B cell (primary cell): ENCODE measurements at regions not wholly inside any gene's neighbourhood (a gene's known extent, or its start where the extent isn't known, plus 50 kb on each side); places are given as distances from the start of the nearest gene placed in this dataset.

ENCODE experiments used
- ATAC-seq: fragments of 200-7000 bp; cut with Tn5 transposase; one replicate; pipeline ENCODE4 v1.10.0; 2021; ENCODE audit warnings: low read depth, mild to moderate bottlenecking, moderate number of reproducible peaks, moderate library complexity
- CTCF ChIA-PET: fragments of 350-600 bp; sonication (Branson Sonifier 250); formaldehyde crosslinking; loops from one replicate; lab custom pipeline; 2021; ENCODE audit warnings: antibody characterized with exemption, inconsistent platforms; lab: Charles Lee
- POLR2A ChIA-PET: fragments of 350-600 bp; sonication (Branson Sonifier 250); formaldehyde crosslinking; loops from one replicate; lab custom pipeline; 2021; ENCODE audit warnings: antibody characterized with exemption; lab: Charles Lee
- DNase-seq: peaks from one replicate; pipeline ENCODE4 v3.0.0; 2013
- H2AFZ ChIP-seq: 2 replicates; pipeline ENCODE4 v1.6.1; 2012; ENCODE audit warnings: mild to moderate bottlenecking, low read depth, low read length; ENCODE audit not compliant: insufficient read depth, poor library complexity, severe bottlenecking
- H3K27ac ChIP-seq, 2 donors: 1 replicate in 1 of 2; 2 replicates in 1 of 2; pipeline ENCODE4 v1.5.1; 2012 to 2013; ENCODE audit warnings: low read length in 2 of 2, mild to moderate bottlenecking in 2 of 2, moderate library complexity in 1 of 2
- H3K27me3 ChIP-seq, 4 experiments: fragments of 200-600 bp in 1 of 4; sonication (generic) in 1 of 4; replicated peaks in 1 of 4; 1 replicate in 2 of 4; 2 replicates in 2 of 4; pipeline versions ENCODE4 v1.6.1 to v1.7.0; 2013 to 2016; ENCODE audit warnings: low read length in 3 of 4, mild to moderate bottlenecking in 2 of 4, mixed read lengths in 1 of 4, moderate library complexity in 1 of 4; ENCODE audit not compliant: insufficient read depth in 4 of 4, control insufficient read depth in 3 of 4; ENCODE audit errors: control extremely low read depth in 1 of 4
- H3K36me3 ChIP-seq, 2 experiments: replicated peaks in 1 of 2; 1 replicate in 1 of 2; 2 replicates in 1 of 2; pipeline versions ENCODE4 v1.6.1 to v1.7.1; 2013; ENCODE audit warnings: low read length in 1 of 2; ENCODE audit not compliant: insufficient read depth in 2 of 2, control insufficient read depth in 1 of 2; ENCODE audit errors: control extremely low read depth in 1 of 2, extremely low read depth in 1 of 2
- H3K4me1 ChIP-seq, 2 donors: fragments of 200-600 bp in 1 of 2; sonication (generic) in 1 of 2; 1 replicate in 1 of 2; 2 replicates in 1 of 2; pipeline versions ENCODE4 v1.5.1 to v1.6.1; 2013 to 2017; ENCODE audit warnings: low read length in 2 of 2; ENCODE audit not compliant: control insufficient read depth in 2 of 2, insufficient read depth in 2 of 2
- H3K4me2 ChIP-seq: replicated peaks from 2 replicates; pipeline ENCODE3; 2012; ENCODE audit warnings: mild to moderate bottlenecking, low read depth, low read length; ENCODE audit not compliant: poor library complexity, severe bottlenecking
- H3K4me3 ChIP-seq, 5 experiments: fragments of 200-600 bp in 1 of 5; sonication (generic) in 1 of 5; 1 replicate in 3 of 5; 2 replicates in 2 of 5; pipeline versions ENCODE4 v1.5.1 to v1.7.0; 2011 to 2016; ENCODE audit warnings: low read length in 4 of 5, mild to moderate bottlenecking in 4 of 5, low read depth in 2 of 5, control low read depth in 1 of 5, moderate library complexity in 1 of 5; ENCODE audit not compliant: insufficient read depth in 1 of 5; ENCODE audit errors: control extremely low read depth in 1 of 5, extremely low read depth in 1 of 5
- H3K79me2 ChIP-seq: fragments of 200-600 bp; sonication (generic); one replicate; pipeline ENCODE4 v1.6.0; 2016; ENCODE audit warnings: low read length; ENCODE audit not compliant: control insufficient read depth, insufficient read depth
- H3K9ac ChIP-seq: fragments of 200-600 bp; sonication (generic); 2 replicates; pipeline ENCODE4 v1.6.1; 2017; ENCODE audit warnings: mild to moderate bottlenecking, low read length, moderate library complexity
- H3K9me3 ChIP-seq, 3 donors: one replicate each; pipeline versions ENCODE4 v1.6.1 to v1.7.1; 2013; ENCODE audit warnings: low read length in 2 of 3; ENCODE audit not compliant: control insufficient read depth in 2 of 3, insufficient read depth in 1 of 3; ENCODE audit errors: control extremely low read depth in 1 of 3
- H4K20me1 ChIP-seq: 2 replicates; pipeline ENCODE4 v1.6.0; 2012; ENCODE audit warnings: mild to moderate bottlenecking, low read length; ENCODE audit not compliant: insufficient read depth, control insufficient read depth, poor library complexity, severe bottlenecking
- H3K27ac Mint-ChIP-seq: one replicate; pipeline ENCODE4 v1.8.0; 2021; ENCODE audit warnings: mixed read lengths
- H3K27me3 Mint-ChIP-seq: one replicate; pipeline ENCODE4 v1.8.0; 2021; ENCODE audit warnings: mixed read lengths
- H3K4me1 Mint-ChIP-seq: one replicate; pipeline ENCODE4 v1.8.0; 2021; ENCODE audit warnings: mixed read lengths
- H3K4me3 Mint-ChIP-seq: one replicate; pipeline ENCODE4 v1.8.0; 2021; ENCODE audit warnings: mixed read lengths
- H3K9me3 Mint-ChIP-seq: one replicate; pipeline ENCODE4 v1.8.0; 2022; ENCODE audit warnings: mixed read lengths; ENCODE audit not compliant: insufficient read depth
- CTCF ChIP-seq: fragments of 200-600 bp; IDR thresholded peaks from one replicate; pipeline ENCODE4 v1.8.0; 2022; ENCODE audit warnings: antibody characterized with exemption, mild to moderate bottlenecking
- EZH2 ChIP-seq: IDR thresholded peaks from 2 replicates; pipeline ENCODE4 v1.6.1; 2012; ENCODE audit warnings: borderline replicate concordance, low read depth, mild to moderate bottlenecking, moderate library complexity, low read length; ENCODE audit not compliant: insufficient read depth, poor library complexity, severe bottlenecking
- WGBS: methylation state at CpG from one replicate; pipeline ENCODE4 v1.1.5; 2013; ENCODE audit warnings: missing lambda C conversion rate; ENCODE audit not compliant: insufficient coverage; 5-methylcytosine and 5-hydroxymethylcytosine counted together
- intact Hi-C: fragments of 100-400 bp; cut with micrococcal nuclease; formaldehyde crosslinking; loops from one replicate; pipeline ENCODE4 v1.10.0; 2022

DNA sequence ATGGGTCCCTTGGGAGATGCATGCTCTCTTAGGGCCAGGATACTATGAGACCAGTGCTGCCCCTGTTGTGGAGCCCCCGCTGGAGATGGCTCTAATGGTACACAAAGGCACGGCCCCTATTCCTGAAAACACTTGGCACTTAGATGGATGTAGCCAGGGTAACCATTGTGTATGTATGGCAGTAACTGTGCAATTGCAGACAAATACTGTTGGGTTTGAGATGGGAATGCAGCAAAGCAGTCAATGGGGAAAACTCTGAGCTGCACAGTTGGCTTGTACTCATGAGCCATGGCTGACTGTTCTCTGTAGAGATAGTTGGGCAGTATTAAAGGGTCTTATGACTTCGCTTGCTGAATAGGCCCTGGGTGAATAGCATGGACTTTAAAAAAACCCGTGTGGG lies 67.9 kb upstream of the NPAP1 start:
- no peaks in the 10 kb centered on the region for H3K79me2 ChIP-seq
- intact Hi-C loops: no loop called here
- no peak overlapping the region for H3K4me3 Mint-ChIP-seq
- no peak overlapping the region for H3K4me3 ChIP-seq
- H3K27me3 Mint-ChIP-seq: no peaks in the 10 kb centered on the region
- H3K4me2 ChIP-seq: no peak overlapping the region
- no peak overlapping the region for H3K27ac ChIP-seq
- H3K27me3 ChIP-seq: no peaks in the 10 kb centered on the region
- TF ChIP-seq CTCF (no peak), EZH2 (no peak)
- peaks cover 0 to 5% (median 4%) of the 10 kb centered on the region in 3 donors for H3K9me3 ChIP-seq
- H4K20me1 ChIP-seq: no peaks in the 10 kb centered on the region
- peaks cover 15% of the 10 kb centered on the region for H3K9me3 Mint-ChIP-seq
- ATAC-seq: no peak
- H2AFZ ChIP-seq: no peak overlapping the region
- DNase-seq: no peak
- no peaks in the 10 kb centered on the region for H3K4me1 ChIP-seq
- H3K9ac ChIP-seq: no peak overlapping the region
- H3K36me3 ChIP-seq: no peaks in the 10 kb centered on the region
- H3K4me1 Mint-ChIP-seq: no peaks in the 10 kb centered on the region
- WGBS: 93% methylated on average over 3 of the region's 4 CpGs
- POLR2A ChIA-PET: no interaction called here
- no peak overlapping the region for H3K27ac Mint-ChIP-seq
- CTCF ChIA-PET: no interaction called here

DNA sequence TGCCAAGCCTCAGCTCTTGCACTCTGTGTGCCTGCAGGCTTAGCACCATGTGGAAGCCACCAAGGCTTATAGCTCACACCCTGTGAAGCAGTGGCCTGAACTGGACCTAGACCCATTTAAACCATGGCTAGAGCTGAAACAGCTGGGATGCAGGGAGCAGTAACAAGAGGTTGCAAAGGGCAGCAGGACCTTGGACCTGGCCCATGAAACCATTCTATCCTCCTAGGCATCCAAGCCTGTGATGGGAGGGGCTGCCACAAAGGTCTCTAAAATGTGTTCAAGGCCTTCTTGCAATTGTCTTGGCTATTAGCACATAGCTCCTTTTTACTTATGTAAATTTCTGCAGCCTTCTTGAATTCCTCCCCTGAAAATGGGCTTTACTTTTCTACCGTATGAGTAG lies 57.9 kb upstream of the NPAP1 start:
- no peaks in the 10 kb centered on the region for H3K27me3 Mint-ChIP-seq
- ATAC-seq (no peak), DNase-seq (no peak)
- POLR2A ChIA-PET: no interaction called here
- no peak overlapping the region for H3K4me3 ChIP-seq
- H3K27ac ChIP-seq: no peak overlapping the region
- H4K20me1 ChIP-seq: no peaks in the 10 kb centered on the region
- no peak overlapping the region for H3K4me2 ChIP-seq
- WGBS: 0% methylated on average over 1 of the region's 1 CpG
- no peaks in the 10 kb centered on the region for H3K27me3 ChIP-seq
- CTCF ChIA-PET: no interaction called here
- H2AFZ ChIP-seq: no peak overlapping the region
- TF ChIP-seq CTCF: no peak
- TF ChIP-seq EZH2: no peak
- H3K4me1 Mint-ChIP-seq: no peaks in the 10 kb centered on the region
- no peak overlapping the region for H3K9ac ChIP-seq
- peaks cover 1 to 17% (median 5%) of the 10 kb centered on the region in 3 donors for H3K9me3 ChIP-seq
- H3K27ac Mint-ChIP-seq: no peak overlapping the region
- peaks cover 23% of the 10 kb centered on the region for H3K9me3 Mint-ChIP-seq
- H3K79me2 ChIP-seq: no peaks in the 10 kb centered on the region
- intact Hi-C loops: no loop called here
- no peak overlapping the region for H3K4me3 Mint-ChIP-seq
- no peaks in the 10 kb centered on the region for H3K36me3 ChIP-seq
- no peaks in the 10 kb centered on the region for H3K4me1 ChIP-seq
